Hepatocyte (in vitro differentiated cells): ENCODE measurements at regions not wholly inside any gene's neighbourhood (a gene's known extent, or its start where the extent isn't known, plus 50 kb on each side); places are given as distances from the start of the nearest gene placed in this dataset.

Experiments used
- EZH2phosphoT487 ChIP-seq: fragments of 200-600 bp; sonication (generic); IDR thresholded peaks from one replicate; pipeline ENCODE4 v1.6.1; 2018; ENCODE audit warnings: antibody characterized with exemption, mild to moderate bottlenecking, low read depth, moderate library complexity; ENCODE audit not compliant: unreplicated experiment, severe bottlenecking
- TF ChIP-seq, protein P1 (sequence below): fragments of 200-600 bp; sonication (generic); IDR thresholded peaks from 2 replicates; pipeline ENCODE4 v1.5.1; 2016; ENCODE audit warnings: antibody characterized with exemption, mild to moderate bottlenecking; ENCODE audit not compliant: poor library complexity

DNA sequence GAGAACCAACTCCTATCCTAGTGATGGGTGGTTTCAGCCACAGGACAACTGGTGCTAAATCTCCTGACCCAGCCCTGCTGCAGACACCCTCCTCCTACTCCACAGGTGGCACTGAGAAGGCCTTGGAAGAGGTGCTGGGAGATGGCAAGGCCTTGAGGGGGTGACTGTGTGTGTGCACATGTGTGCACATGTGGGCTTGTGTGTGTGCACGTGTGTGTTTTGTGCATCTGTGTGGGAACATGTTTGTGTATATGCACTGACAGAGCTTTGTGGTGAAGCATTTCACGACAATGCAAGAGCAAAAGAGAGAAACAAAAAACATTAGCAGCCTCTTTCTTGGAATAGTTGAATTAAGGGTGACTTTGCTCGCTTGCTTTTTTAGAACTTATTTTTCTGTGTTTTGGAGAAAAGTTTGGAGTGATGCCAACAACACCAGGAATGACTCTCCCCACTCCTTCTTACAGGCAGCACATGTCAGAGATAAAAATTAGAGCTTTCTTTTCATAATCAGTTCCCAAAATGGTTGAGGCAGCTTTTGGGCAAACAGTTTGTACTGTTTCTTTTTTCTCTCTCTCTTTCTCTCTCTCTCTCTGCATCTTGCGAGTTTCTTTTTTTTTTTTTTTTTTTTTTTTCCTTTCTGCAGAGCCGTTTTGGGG is 69.5 kb downstream of the SEC61G start:
- no peak for TF ChIP-seq EZH2phosphoT487
- TF ChIP-seq, protein P1, sequence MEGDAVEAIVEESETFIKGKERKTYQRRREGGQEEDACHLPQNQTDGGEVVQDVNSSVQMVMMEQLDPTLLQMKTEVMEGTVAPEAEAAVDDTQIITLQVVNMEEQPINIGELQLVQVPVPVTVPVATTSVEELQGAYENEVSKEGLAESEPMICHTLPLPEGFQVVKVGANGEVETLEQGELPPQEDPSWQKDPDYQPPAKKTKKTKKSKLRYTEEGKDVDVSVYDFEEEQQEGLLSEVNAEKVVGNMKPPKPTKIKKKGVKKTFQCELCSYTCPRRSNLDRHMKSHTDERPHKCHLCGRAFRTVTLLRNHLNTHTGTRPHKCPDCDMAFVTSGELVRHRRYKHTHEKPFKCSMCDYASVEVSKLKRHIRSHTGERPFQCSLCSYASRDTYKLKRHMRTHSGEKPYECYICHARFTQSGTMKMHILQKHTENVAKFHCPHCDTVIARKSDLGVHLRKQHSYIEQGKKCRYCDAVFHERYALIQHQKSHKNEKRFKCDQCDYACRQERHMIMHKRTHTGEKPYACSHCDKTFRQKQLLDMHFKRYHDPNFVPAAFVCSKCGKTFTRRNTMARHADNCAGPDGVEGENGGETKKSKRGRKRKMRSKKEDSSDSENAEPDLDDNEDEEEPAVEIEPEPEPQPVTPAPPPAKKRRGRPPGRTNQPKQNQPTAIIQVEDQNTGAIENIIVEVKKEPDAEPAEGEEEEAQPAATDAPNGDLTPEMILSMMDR: no peak
